Breast epithelium (tissue), 3 donors: ENCODE measurements at regions not wholly inside any gene's neighbourhood (a gene's known extent, or its start where the extent isn't known, plus 50 kb on each side); places are given as distances from the start of the nearest gene placed in this dataset.

Experiments
- CTCF ChIP-seq, 3 donors: fragments of 450-650 bp; IDR thresholded peaks; one replicate each; pipeline ENCODE4 v1.5.1; 2016 to 2017; ENCODE audit warnings: antibody characterized with exemption in 3 of 3, mild to moderate bottlenecking in 3 of 3, moderate library complexity in 3 of 3
- POLR2A ChIP-seq: fragments of 450-650 bp; IDR thresholded peaks from one replicate; pipeline ENCODE4 v1.6.1; 2016; ENCODE audit warnings: antibody characterized with exemption, mild to moderate bottlenecking, moderate library complexity
- POLR2AphosphoS5 ChIP-seq, 3 donors: sonication (generic); formaldehyde crosslinking; IDR thresholded peaks; one replicate each; pipeline ENCODE4 v1.6.1; 2017; ENCODE audit warnings: antibody characterized with exemption in 3 of 3

- TF ChIP-seq CTCF (IDR thresholded peaks at IDR 0.05) (no peak), POLR2AphosphoS5 (IDR thresholded peaks at IDR 0.05) (no peak), POLR2A (no peak)
These were observed 2291.6 kb upstream of the WWC1 start for GRCh38 chr5:165999693-166000320.
